Astrocyte (in vitro differentiated cells and primary cell): ENCODE measurements at regions not wholly inside any gene's neighbourhood (a gene's known extent, or its start where the extent isn't known, plus 50 kb on each side); places are given as distances from the start of the nearest gene placed in this dataset.

Source experiments
- EZH2 ChIP-seq: IDR thresholded peaks from 2 replicates; pipeline ENCODE4 v1.6.1; 2012; ENCODE audit warnings: mild to moderate bottlenecking, low read length, inconsistent platforms; ENCODE audit not compliant: insufficient read depth
- TF ChIP-seq, protein P1 (sequence below): IDR thresholded peaks from 2 replicates; pipeline ENCODE4 v1.5.1; 2011; ENCODE audit warnings: low read depth, mild to moderate bottlenecking, inconsistent platforms, low read length, moderate library complexity; ENCODE audit not compliant: insufficient read depth

DNA sequence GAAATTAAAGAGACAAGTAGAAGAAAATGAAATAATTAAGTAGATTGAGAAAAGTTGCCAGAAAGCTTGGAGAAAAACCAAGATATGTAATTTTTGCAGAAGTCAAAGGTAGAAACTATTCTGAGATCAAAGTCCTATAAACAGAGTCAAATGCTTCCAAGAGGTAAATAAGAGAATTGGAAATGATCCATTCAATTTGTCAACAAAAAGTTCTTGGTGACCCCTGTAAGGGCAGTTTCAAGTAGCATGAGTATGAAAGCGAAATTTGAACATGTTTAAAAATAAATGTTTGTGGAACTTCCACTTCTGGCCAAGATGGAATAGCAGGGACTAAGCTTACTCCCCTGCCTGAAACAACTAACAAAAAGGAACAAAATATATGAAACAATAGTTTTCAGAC is 562.0 kb downstream of the SMARCA1 start:
- TF ChIP-seq, protein P1, sequence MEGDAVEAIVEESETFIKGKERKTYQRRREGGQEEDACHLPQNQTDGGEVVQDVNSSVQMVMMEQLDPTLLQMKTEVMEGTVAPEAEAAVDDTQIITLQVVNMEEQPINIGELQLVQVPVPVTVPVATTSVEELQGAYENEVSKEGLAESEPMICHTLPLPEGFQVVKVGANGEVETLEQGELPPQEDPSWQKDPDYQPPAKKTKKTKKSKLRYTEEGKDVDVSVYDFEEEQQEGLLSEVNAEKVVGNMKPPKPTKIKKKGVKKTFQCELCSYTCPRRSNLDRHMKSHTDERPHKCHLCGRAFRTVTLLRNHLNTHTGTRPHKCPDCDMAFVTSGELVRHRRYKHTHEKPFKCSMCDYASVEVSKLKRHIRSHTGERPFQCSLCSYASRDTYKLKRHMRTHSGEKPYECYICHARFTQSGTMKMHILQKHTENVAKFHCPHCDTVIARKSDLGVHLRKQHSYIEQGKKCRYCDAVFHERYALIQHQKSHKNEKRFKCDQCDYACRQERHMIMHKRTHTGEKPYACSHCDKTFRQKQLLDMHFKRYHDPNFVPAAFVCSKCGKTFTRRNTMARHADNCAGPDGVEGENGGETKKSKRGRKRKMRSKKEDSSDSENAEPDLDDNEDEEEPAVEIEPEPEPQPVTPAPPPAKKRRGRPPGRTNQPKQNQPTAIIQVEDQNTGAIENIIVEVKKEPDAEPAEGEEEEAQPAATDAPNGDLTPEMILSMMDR = no peak
- no peak for TF ChIP-seq EZH2
